HepG2 (cell line): ENCODE measurements at regions not wholly inside any gene's neighbourhood (a gene's known extent, or its start where the extent isn't known, plus 50 kb on each side); places are given as distances from the start of the nearest gene placed in this dataset.

Source experiments
- ATAC-seq: fragments of 200-7000 bp; cut with Tn5 transposase; 3 replicates; pipeline ENCODE4 v1.9.1; 2020; ENCODE audit warnings: mild to moderate bottlenecking, moderate library complexity
- BruUV-seq: library from RNA; stranded (reverse); fragments of 400-500 nt; replicated peaks from 2 replicates; lab custom pipeline; 2021; lab: Mats Ljungman, UMichigan
- CTCF ChIA-PET: fragments of 300-600 bp; formaldehyde crosslinking; extraction: SDS; loops from one replicate; lab custom pipeline; 2021; ENCODE audit warnings: low total read pairs, inconsistent platforms, low intra/inter-chr PET ratio; lab: Yijun Ruan, JAX
- POLR2A ChIA-PET: fragments of 350-600 bp; sonication (Branson Sonifier 250); formaldehyde crosslinking; loops from one replicate; lab custom pipeline; 2020; ENCODE audit warnings: antibody characterized with exemption, inconsistent platforms; lab: Yijun Ruan, JAX
- DNase-seq: peaks from one replicate; pipeline ENCODE4 v3.0.0-alpha.2; 2015; ENCODE audit warnings: low spot score
- FAIRE-seq: peaks from 3 replicates; lab custom pipeline; 2011; peaks lifted over from hg19 to GRCh38; lab: Jason Lieb, UNC
- H2AFZ ChIP-seq: one replicate; pipeline ENCODE4 v1.6.1; 2011; ENCODE audit warnings: low read length, inconsistent platforms
- H3K27ac ChIP-seq: fragments of 300-600 bp; 3 replicates; pipeline ENCODE4 v1.8.0; 2011; ENCODE audit warnings: mixed run types, mild to moderate bottlenecking, mixed read lengths, low read length, inconsistent platforms; ENCODE audit not compliant: insufficient read depth; ENCODE audit errors: extremely low read length
- H3K27me3 ChIP-seq, 2 experiments: fragments of 200-600 bp in 1 of 2; 2 replicates in 1 of 2; 3 replicates in 1 of 2; pipeline versions ENCODE4 v1.6.0 to v1.8.0; 2011; ENCODE audit warnings: low read length in 2 of 2, mild to moderate bottlenecking in 2 of 2, moderate library complexity in 2 of 2, inconsistent platforms in 1 of 2; ENCODE audit not compliant: insufficient read depth in 2 of 2, control insufficient read depth in 1 of 2
- H3K36me3 ChIP-seq, 2 experiments: fragments of 200-600 bp in 1 of 2; replicated peaks in 1 of 2; 2 replicates in 1 of 2; 3 replicates in 1 of 2; pipeline versions ENCODE4 v1.5.1 to v1.8.0; 2011; ENCODE audit warnings: low read length in 2 of 2, inconsistent platforms in 1 of 2; ENCODE audit not compliant: insufficient read depth in 2 of 2, control insufficient read depth in 1 of 2
- H3K4me1 ChIP-seq: 2 replicates; pipeline ENCODE4 v1.5.1; 2012; ENCODE audit warnings: low read length, inconsistent platforms; ENCODE audit not compliant: insufficient read depth
- H3K4me2 ChIP-seq: 2 replicates; pipeline ENCODE4 v1.6.0; 2011; ENCODE audit warnings: low read depth, low read length, inconsistent platforms
- H3K4me3 ChIP-seq, 3 experiments: fragments of 200-600 bp in 1 of 3; sonication (generic), shearing (Covaris generic) in 1 of 3; replicated peaks in 1 of 3; 2 replicates each; pipeline ENCODE4 v1.5.1; 2011 to 2016; ENCODE audit warnings: low read length in 3 of 3, inconsistent platforms in 2 of 3, low read depth in 2 of 3, mild to moderate bottlenecking in 2 of 3, control low read depth in 1 of 3, mixed read lengths in 1 of 3; ENCODE audit not compliant: insufficient read depth in 1 of 3
- H3K79me2 ChIP-seq: one replicate; pipeline ENCODE4 v1.6.1; 2011; ENCODE audit warnings: low read length, inconsistent platforms; ENCODE audit not compliant: insufficient read depth
- H3K9ac ChIP-seq: 2 replicates; pipeline ENCODE4 v1.6.0; 2011; ENCODE audit warnings: mild to moderate bottlenecking, low read depth, low read length, inconsistent platforms; ENCODE audit not compliant: insufficient read depth
- H3K9me3 ChIP-seq: 2 replicates; pipeline ENCODE4 v1.5.1; 2012; ENCODE audit warnings: mild to moderate bottlenecking, low read length
- H4K20me1 ChIP-seq: 2 replicates; pipeline ENCODE4 v1.6.0; 2011; ENCODE audit warnings: inconsistent platforms, mild to moderate bottlenecking, low read length, moderate library complexity; ENCODE audit not compliant: insufficient read depth
- MIER2 ChIP-seq: IDR thresholded peaks from 2 replicates; pipeline ENCODE4 v1.6.1; 2016; ENCODE audit warnings: missing biosample characterization, missing genetic modification reagents
- NFYC ChIP-seq: IDR thresholded peaks from 2 replicates; pipeline ENCODE4 v1.6.1; 2016; ENCODE audit warnings: missing genetic modification reagents, missing compliant biosample characterization
- ZNF317 ChIP-seq: sonication (generic); formaldehyde crosslinking; IDR thresholded peaks from 2 replicates; pipeline ENCODE4 v1.5.0; 2020; ENCODE audit warnings: mild to moderate bottlenecking, missing genetic modification reagents
- ZNF614 ChIP-seq: IDR thresholded peaks from 2 replicates; pipeline ENCODE4 v1.6.1; 2018; ENCODE audit warnings: missing biosample characterization, missing genetic modification reagents, inconsistent platforms, borderline replicate concordance
- WGBS: methylation state at CpG from one replicate; pipeline ENCODE4 v1.1.6; 2017; ENCODE audit warnings: low lambda C conversion rate; 5-methylcytosine and 5-hydroxymethylcytosine counted together
- in situ Hi-C: cut with HindIII; loops from 2 replicates; pipeline ENCODE4 v1.10.0; 2017; ENCODE audit warnings: low pct_unique_long_range_greater_than_20kb; ENCODE audit not compliant: extremely low pct_ligation_motif_present
- intact Hi-C: fragments of 100-400 bp; cut with micrococcal nuclease; formaldehyde crosslinking; loops from one replicate; pipeline ENCODE4 v1.10.0; 2022; ENCODE audit not compliant: unreplicated experiment
- TF ChIP-seq, protein P1 (sequence below), 2 experiments: IDR thresholded peaks; 2 replicates each; pipeline ENCODE4 v1.6.1; 2011 to 2012; ENCODE audit warnings: low read length in 2 of 2, borderline replicate concordance in 1 of 2, low read depth in 1 of 2, mild to moderate bottlenecking in 1 of 2, moderate library complexity in 1 of 2
- TF ChIP-seq, protein P2 (sequence below): fragments of 450-650 bp; IDR thresholded peaks from 2 replicates; pipeline ENCODE4 v1.6.1; 2016

DNA sequence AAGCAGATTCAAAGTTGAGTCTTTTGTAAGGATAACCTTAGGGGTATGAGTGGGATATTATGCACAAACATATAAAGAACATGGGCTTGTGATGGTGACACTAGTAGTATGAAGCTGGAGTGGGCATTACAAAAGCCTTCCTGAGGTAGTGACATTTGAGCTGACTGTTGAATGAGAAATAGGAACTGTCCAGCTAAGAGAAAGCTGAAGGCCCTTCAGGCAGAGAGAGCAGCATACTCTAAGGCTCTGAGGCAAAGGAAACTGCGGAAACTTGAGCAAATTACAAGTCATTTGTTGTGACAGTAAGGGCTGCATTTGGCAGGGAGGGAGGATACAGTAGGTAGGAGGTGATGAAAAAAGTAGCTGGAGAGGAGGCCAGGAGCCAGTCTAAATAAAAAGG, 190.7 kb upstream of the CD96 start:
- no peak for ATAC-seq
- H3K79me2 ChIP-seq: no peaks in the 10 kb centered on the region
- BruUV-seq: no TSS peak
- H3K27ac ChIP-seq: no peak overlapping the region
- no peaks in the 10 kb centered on the region for H3K27me3 ChIP-seq
- POLR2A ChIA-PET: no interaction called here
- no peak overlapping the region for H3K9ac ChIP-seq
- no peak for DNase-seq
- CTCF ChIA-PET: no interaction called here
- WGBS: 9% methylated on average over 1 of the region's 1 CpG
- no peak overlapping the region for H3K4me2 ChIP-seq
- H4K20me1 ChIP-seq: no peaks in the 10 kb centered on the region
- in situ Hi-C loops (no loop called here), intact Hi-C loops (no loop called here)
- no peak overlapping the region for H2AFZ ChIP-seq
- no peaks in the 10 kb centered on the region for H3K36me3 ChIP-seq
- H3K9me3 ChIP-seq: no peaks in the 10 kb centered on the region
- H3K4me1 ChIP-seq: no peaks in the 10 kb centered on the region
- no peak for FAIRE-seq
- no peak overlapping the region for H3K4me3 ChIP-seq
- TF ChIP-seq NFYC (CRISPR knock-in tag) (no peak), MIER2 (CRISPR knock-in tag) (0 out of 2 replicates have a peak, but pooled peaks have one; percentile 64), ZNF614 (CRISPR knock-in tag) (no peak)
- TF ChIP-seq, protein P1, sequence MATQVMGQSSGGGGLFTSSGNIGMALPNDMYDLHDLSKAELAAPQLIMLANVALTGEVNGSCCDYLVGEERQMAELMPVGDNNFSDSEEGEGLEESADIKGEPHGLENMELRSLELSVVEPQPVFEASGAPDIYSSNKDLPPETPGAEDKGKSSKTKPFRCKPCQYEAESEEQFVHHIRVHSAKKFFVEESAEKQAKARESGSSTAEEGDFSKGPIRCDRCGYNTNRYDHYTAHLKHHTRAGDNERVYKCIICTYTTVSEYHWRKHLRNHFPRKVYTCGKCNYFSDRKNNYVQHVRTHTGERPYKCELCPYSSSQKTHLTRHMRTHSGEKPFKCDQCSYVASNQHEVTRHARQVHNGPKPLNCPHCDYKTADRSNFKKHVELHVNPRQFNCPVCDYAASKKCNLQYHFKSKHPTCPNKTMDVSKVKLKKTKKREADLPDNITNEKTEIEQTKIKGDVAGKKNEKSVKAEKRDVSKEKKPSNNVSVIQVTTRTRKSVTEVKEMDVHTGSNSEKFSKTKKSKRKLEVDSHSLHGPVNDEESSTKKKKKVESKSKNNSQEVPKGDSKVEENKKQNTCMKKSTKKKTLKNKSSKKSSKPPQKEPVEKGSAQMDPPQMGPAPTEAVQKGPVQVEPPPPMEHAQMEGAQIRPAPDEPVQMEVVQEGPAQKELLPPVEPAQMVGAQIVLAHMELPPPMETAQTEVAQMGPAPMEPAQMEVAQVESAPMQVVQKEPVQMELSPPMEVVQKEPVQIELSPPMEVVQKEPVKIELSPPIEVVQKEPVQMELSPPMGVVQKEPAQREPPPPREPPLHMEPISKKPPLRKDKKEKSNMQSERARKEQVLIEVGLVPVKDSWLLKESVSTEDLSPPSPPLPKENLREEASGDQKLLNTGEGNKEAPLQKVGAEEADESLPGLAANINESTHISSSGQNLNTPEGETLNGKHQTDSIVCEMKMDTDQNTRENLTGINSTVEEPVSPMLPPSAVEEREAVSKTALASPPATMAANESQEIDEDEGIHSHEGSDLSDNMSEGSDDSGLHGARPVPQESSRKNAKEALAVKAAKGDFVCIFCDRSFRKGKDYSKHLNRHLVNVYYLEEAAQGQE (IDR thresholded peaks at IDR 0.05; ENCODE audit: borderline replicate concordance in 1 of 2, low read depth in 1 of 2, low read length in 2 of 2): peak in 1 of 2 experiments; percentile 82

DNA sequence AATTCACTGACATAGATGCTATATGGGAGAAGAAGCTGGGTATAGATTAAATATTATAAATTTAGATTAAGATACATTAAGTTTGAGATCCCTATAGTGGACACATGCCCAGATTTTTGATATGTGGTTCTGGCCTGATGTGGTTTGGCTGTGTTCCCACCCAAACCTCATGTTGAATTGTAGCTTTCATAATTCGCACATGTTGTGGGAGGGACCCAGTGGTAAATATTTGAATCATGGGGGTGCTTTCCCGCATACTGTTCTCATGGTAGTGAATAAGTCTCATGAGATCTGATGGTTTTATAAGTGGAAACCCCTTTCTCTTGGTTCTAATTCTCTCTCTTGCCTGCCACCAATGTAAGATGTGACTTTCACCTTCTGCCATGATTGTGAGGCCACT, 189.4 kb upstream of the CD96 start:
- Histone ChIP-seq H3K9me3 (no peaks in the 10 kb centered on the region), H3K4me2 (no peak overlapping the region), H3K4me3 (no peak overlapping the region), H3K27me3 (no peaks in the 10 kb centered on the region), H3K27ac (no peak overlapping the region), H4K20me1 (no peaks in the 10 kb centered on the region), H3K36me3 (no peaks in the 10 kb centered on the region), H3K79me2 (no peaks in the 10 kb centered on the region), H2AFZ (no peak overlapping the region), H3K9ac (no peak overlapping the region), H3K4me1 (no peaks in the 10 kb centered on the region)
- intact Hi-C loops (no loop called here), in situ Hi-C loops (no loop called here)
- ATAC-seq: no peak
- no peak for DNase-seq
- WGBS: 0% methylated on average over 2 of the region's 2 CpGs
- CTCF ChIA-PET: no interaction called here
- TF ChIP-seq, protein P2, sequence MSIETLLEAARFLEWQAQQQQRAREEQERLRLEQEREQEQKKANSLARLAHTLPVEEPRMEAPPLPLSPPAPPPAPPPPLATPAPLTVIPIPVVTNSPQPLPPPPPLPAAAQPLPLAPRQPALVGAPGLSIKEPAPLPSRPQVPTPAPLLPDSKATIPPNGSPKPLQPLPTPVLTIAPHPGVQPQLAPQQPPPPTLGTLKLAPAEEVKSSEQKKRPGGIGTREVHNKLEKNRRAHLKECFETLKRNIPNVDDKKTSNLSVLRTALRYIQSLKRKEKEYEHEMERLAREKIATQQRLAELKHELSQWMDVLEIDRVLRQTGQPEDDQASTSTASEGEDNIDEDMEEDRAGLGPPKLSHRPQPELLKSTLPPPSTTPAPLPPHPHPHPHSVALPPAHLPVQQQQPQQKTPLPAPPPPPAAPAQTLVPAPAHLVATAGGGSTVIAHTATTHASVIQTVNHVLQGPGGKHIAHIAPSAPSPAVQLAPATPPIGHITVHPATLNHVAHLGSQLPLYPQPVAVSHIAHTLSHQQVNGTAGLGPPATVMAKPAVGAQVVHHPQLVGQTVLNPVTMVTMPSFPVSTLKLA: peak; percentile 67
- no peak for TF ChIP-seq ZNF317 (CRISPR knock-in tag)
- POLR2A ChIA-PET: no interaction called here
- no TSS peak for BruUV-seq
- FAIRE-seq: no peak
